DMS114 treated with DMSO at 0.1 percent for 48 hours (cell line): ENCODE measurements at regions not wholly inside any gene's neighbourhood (a gene's known extent, or its start where the extent isn't known, plus 50 kb on each side); places are given as distances from the start of the nearest gene placed in this dataset.

Source experiments
- DNase-seq: peaks from one replicate; lab custom pipeline; 2025; ENCODE audit not compliant: unreplicated experiment; lab: John Stamatoyannopoulos, UW

GRCh38 chr17:12287953-12288352 lies 267.3 kb downstream of the MAP2K4 start:
- DNase-seq, result no peak

GRCh38 chr17:12290207-12290606 lies 269.5 kb downstream of the MAP2K4 start:
- DNase-seq, result no peak

GRCh38 chr17:12296209-12296625 lies 275.5 kb downstream of the MAP2K4 start:
- no peak for DNase-seq

GRCh38 chr17:12301551-12301950 lies 280.9 kb downstream of the MAP2K4 start:
- no peak for DNase-seq

GRCh38 chr17:12302711-12303110 lies 282.0 kb downstream of the MAP2K4 start:
- no peak for DNase-seq

- no peak for DNase-seq
These were observed 290.1 kb downstream of the MAP2K4 start for GRCh38 chr17:12310811-12311210.

GRCh38 chr17:12312692-12313091 lies 292.0 kb downstream of the MAP2K4 start:
- no peak for DNase-seq

GRCh38 chr17:12313786-12314185 lies 293.1 kb downstream of the MAP2K4 start:
- DNase-seq, result no peak

- DNase-seq, result no peak
These were observed 295.3 kb downstream of the MAP2K4 start for GRCh38 chr17:12316021-12316420.

- DNase-seq, result no peak
These were observed 298.0 kb downstream of the MAP2K4 start for GRCh38 chr17:12318571-12319266.

- no peak for DNase-seq
These were observed 299.6 kb downstream of the MAP2K4 start for GRCh38 chr17:12320286-12320685.

- DNase-seq, result no peak
These were observed 307.5 kb downstream of the MAP2K4 start for GRCh38 chr17:12328204-12328603.

GRCh38 chr17:12330456-12330855 lies 309.8 kb downstream of the MAP2K4 start:
- no peak for DNase-seq

- DNase-seq, result no peak
These were observed 320.7 kb downstream of the MAP2K4 start for GRCh38 chr17:12341328-12341727.

GRCh38 chr17:12342161-12342560 lies 321.5 kb downstream of the MAP2K4 start:
- DNase-seq, result no peak

- DNase-seq, result no peak
These were observed 322.1 kb downstream of the MAP2K4 start for GRCh38 chr17:12342609-12343435.

GRCh38 chr17:12348476-12348875 lies 317.2 kb upstream of the MYOCD start:
- no peak for DNase-seq

- no peak for DNase-seq
These were observed 316.4 kb upstream of the MYOCD start for GRCh38 chr17:12349297-12349696.

- no peak for DNase-seq
These were observed 313.6 kb upstream of the MYOCD start for GRCh38 chr17:12352127-12352526.

- no peak for DNase-seq
These were observed 308.1 kb upstream of the MYOCD start for GRCh38 chr17:12357600-12357999.

- no peak for DNase-seq
These were observed 307.2 kb upstream of the MYOCD start for GRCh38 chr17:12358477-12358876.

- no peak for DNase-seq
These were observed 302.7 kb upstream of the MYOCD start for GRCh38 chr17:12362853-12363455.
